ENCODE measurements at regions not wholly inside any gene's neighbourhood (a gene's known extent, or its start where the extent isn't known, plus 50 kb on each side); places are given as distances from the start of the nearest gene placed in this dataset.

- no peak for FAIRE-seq
These were observed 732.3 kb downstream of the FGF9 start for GRCh38 chr13:22403144-22403543.

GRCh38 chr13:22405891-22406290 is 735.0 kb downstream of the FGF9 start:
- DNase-seq (ENCODE audit: low spot score): no peak
- no peak for FAIRE-seq

More at GRCh38 chr13:22403144-22403543, 732.3 kb downstream of the FGF9 start:
- no peak for DNase-seq (ENCODE audit: low spot score)

DNA sequence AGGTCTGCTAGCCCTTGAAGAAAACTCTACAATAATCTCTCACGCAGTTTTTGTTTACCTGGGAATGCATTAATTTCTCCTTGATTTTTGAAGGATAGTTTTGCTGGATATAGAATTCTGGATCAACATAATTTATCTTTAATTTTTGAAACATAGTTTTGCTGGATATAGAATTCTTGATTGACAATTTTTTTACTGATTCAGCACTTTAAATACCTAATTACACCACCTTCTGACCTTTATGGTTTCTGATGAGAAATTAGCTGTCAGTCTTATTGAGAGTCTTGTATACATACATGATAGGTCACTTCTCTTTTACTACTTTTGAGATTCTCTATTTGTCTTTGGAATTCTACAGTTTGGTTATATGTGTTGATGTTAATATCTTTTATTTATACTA is 741.6 kb downstream of the FGF9 start:
- DNase-seq (ENCODE audit: low spot score) (no peak), FAIRE-seq (no peak)

DNA sequence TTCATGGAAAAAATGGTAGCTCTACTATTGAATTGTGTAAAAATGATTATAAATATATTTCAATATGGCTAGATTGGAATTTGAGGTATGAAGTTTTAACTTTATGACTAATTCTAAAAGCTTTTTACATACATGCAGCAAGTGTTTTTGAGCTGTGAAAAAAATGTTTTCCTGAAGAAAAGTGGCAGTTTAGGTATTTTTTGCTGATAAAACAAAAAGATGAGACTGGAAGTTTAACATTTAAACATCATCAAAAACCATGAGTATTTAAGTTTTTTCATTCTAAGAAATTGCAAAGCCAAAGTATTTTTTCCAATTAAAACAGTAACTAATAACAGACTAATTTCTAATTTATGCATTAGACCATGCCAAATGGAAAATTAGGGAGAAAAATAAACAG is 751.1 kb downstream of the FGF9 start:
- DNase-seq (ENCODE audit: low spot score) (no peak), FAIRE-seq (no peak)

GRCh38 chr13:22422712-22423111 is 751.8 kb downstream of the FGF9 start:
- FAIRE-seq (no peak), DNase-seq (ENCODE audit: low spot score) (no peak)

- no peak for DNase-seq (ENCODE audit: low spot score)
- no peak for FAIRE-seq
These were observed 752.4 kb downstream of the FGF9 start for GRCh38 chr13:22423261-22423660.

- no peak for FAIRE-seq
- DNase-seq (ENCODE audit: low spot score): no peak
These were observed 754.2 kb downstream of the FGF9 start for GRCh38 chr13:22425087-22425486.

GRCh38 chr13:22427066-22427465 is 753.7 kb upstream of the SGCG start:
- DNase-seq (ENCODE audit: low spot score): no peak
- FAIRE-seq: no peak

DNA sequence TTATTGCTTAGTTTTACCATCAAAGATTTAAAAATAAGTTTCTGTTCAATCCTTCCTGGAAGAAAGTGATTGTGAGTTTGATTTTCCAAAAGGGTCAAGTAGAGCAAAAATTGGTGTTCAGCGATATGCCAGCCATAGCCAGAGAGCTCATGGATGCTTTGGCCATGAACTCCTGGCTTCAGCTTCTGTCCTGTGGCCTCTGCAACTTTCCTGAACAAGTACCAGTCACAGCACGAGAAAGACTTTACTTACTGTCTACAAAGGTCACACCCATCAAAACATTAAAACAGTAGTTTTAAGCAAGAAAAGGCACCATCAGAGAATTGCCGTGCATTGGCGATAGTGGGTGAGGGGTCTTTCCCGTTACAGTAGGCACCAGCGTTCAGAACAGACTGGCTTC is 753.0 kb upstream of the SGCG start:
- FAIRE-seq (no peak), DNase-seq (ENCODE audit: low spot score) (no peak)

- FAIRE-seq: no peak
- no peak for DNase-seq (ENCODE audit: low spot score)
These were observed 752.5 kb upstream of the SGCG start for GRCh38 chr13:22428188-22428828.

DNA sequence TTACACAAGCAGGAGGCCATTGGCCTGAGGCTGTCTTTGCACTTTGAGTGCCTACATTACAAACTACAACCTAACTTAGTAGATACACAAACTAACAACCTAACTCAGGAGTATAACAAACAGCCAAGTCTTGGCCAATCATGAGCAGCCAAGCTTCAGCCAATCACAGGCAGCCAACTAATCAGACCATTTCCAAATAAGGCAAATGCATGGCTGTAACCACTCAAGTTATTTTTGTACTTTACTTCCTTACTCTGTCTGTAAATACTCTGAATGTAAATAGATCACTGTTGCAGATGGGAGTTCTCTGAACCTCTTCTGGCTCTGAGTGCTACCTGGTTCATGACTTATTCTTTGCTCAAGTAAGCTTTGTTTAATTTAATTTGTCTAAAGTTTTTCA is 748.1 kb upstream of the SGCG start:
- FAIRE-seq: no peak

DNA sequence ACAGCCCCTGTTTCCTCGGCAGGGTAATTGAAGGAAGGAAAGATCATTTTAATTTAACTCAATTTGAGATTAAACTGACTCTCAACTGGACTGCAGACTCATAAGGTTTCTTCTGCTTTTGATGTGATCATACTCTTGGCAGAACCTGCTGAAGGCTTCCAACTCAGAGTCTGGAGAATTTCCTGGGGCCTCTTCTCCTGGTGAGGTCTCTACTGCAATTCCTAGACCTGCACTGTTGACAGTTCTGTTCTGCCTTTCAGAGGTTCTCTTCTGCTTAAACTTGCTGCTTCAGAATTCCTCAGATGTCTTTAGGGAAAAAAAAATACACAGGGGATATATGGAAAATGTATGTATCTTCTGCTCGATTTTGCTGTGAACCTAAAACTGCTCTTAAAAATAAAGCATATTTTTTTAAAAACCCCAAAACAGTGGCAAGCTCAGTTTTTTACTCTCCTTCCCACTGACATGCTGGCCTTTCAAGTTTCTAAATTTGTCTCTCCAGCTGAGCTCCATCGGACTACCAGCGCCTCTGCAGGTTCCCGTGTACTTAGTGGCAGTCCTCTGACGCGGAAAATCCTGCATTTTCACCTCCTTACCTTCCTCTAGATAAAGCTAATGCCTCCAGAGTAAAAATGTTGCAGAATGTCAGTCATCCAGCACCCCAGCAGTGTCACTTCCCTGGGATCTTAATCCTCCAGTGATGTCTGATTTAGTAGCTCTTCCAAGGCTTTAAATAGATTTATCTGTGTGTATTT is 733.5 kb upstream of the SGCG start:
- DNase-seq (ENCODE audit: low spot score) (no peak), FAIRE-seq (no peak)

More for the DNA sequence above, 748.1 kb upstream of the SGCG start:
- no peak for DNase-seq (ENCODE audit: low spot score)

DNA sequence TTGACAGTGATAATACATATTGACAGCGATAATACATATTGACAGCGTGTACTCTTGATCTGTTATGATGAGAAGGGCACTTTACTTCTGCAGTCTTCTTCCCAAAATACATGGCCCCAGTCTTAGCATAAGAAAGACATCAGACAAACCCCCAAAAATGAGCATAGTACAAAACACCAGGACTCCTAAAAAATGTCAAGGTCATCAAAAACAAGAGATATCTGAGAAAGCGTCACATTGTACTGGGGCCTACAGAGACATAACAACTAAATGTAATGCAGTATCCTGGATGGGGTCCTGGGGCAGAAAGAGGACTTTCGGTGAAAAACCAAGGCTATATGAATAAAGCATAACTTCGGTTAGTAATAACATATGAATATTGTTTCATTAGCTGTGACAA is 731.5 kb upstream of the SGCG start:
- FAIRE-seq (no peak), DNase-seq (ENCODE audit: low spot score) (no peak)

DNA sequence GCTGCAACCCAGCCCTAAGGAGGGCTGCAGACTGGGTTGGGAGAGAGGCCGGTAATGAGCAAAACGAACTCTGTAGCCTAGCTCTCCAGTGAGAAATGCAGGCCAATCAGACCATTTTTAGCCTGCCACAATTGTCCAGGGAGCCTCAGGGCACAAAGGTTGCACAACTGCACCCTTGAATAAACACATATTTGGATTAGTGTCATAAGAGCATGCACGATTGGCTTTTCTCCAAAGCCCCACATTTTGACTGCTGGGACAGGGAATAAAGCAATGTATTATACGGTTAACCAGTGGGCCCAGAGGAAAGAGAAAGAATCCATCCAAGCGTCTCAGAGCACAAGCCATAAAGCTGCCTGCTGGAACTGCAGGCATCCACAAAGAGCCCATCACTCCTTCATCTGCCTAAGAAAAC is 729.4 kb upstream of the SGCG start:
- FAIRE-seq (no peak), DNase-seq (ENCODE audit: low spot score) (no peak)

DNA sequence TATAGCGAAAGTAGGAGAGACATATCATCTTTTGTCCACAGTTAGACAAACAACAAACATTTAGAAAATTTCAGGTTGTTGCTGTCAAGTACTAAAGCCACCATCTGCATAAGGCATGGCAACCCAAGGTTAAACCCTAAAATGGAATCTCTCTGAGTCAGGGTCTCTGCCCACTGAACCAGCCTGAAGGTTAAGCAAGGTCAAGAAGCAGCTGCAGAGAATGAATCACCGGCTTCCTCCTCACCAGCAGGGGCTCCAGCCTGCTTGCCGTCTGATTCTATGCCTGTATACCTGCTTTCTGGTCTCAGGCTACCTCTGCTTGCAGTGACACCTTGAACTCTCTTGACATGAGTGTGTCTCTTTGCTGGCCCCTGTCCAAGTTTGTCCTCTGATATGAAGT is 726.2 kb upstream of the SGCG start:
- no peak for DNase-seq (ENCODE audit: low spot score)

GRCh38 chr13:22455036-22455435 is 725.7 kb upstream of the SGCG start:
- DNase-seq (ENCODE audit: low spot score): no peak
- no peak for FAIRE-seq

More for the DNA sequence above, 726.2 kb upstream of the SGCG start:
- FAIRE-seq: no peak

DNA sequence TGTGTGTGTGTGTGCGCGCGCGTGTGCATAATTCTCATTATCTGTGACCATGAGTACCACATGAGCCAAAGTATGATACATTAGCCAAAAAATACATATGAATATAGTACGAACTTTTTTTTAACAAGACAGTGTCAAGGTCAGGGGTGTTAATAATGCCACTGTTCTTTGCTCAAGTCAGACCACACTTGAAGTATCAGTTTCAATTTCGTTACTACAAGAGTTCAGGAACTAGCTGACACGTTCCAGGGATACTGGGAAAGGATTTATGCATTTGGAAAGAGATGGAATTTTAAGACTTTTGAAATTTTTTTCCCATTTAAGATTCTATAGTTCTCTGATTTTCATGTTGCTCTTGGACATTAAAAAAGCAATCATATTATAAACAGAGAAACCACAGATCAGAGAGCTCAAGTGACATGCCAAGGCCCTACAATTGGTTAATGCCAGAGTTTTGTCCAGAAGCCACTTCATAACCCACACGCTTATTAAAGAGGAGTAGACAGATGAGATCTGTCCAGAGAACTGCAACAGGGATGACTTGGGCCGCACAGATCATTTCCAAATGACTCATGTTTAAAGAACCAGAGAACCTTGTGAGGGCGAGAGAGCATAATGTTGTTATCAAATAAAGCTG is 718.8 kb upstream of the SGCG start:
- FAIRE-seq: no peak
- DNase-seq (ENCODE audit: low spot score): no peak

DNA sequence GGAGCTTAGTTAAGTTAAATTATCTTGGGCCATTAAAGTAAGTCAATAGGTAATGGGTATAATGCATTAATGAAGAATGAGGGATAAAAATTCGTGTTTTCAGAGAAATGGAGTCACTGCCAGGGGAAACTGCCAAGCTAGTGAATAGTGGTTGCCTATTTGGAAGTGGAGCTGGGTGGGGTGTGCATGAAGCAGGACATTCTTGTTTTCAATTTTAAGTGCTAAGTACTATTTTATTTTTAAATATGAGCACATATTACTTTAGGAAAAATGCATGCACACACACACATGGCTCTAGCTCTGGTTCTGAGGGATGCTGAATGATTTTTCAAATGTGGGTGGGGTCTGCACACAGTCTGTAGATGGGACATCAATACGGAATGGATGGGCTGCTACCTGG is 717.7 kb upstream of the SGCG start:
- no peak for DNase-seq (ENCODE audit: low spot score)
- no peak for FAIRE-seq

DNA sequence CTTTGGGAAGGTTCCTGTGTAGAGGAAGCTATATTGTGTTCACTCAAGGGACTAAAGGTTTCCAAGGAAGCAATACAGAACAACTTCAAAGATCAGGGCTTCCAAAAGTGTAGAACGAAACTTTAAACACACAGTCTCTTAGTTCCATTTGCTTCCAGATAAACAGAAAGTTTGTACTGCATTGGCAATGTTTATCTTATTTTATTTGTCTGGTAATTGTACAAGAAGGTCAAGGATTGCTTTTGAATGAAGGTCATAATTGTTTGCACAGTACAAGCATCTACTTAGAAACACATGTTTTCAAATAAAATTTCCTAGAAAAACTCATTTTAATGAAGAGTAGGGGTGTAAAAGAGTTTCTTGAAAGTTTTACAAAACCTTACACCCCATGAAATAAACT is 712.7 kb upstream of the SGCG start:
- DNase-seq (ENCODE audit: low spot score): no peak
- FAIRE-seq: no peak

DNA sequence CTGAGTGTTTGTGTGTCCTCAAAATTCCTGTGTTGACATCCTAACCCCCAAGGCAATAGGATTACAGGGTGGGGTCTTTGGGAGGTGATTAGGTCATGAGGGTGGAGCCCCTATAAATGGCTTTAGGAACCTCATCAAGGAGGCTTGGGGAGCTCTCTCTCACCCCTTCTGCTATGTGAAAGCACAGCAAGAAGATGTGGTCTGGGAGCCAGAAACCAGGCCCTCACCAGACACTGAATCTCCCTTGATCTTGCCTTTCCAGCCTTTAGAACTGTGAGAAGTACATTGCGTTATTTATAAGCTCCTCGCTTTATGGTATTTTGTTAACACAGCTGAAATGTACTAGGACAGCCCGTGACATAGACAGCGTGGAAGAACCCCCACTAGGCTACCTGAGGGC is 712.0 kb upstream of the SGCG start:
- no peak for FAIRE-seq
- DNase-seq (ENCODE audit: low spot score): no peak

GRCh38 chr13:22469452-22469851 is 711.3 kb upstream of the SGCG start:
- no peak for FAIRE-seq
- no peak for DNase-seq (ENCODE audit: low spot score)

- FAIRE-seq (no peak), DNase-seq (ENCODE audit: low spot score) (no peak)
These were observed 710.7 kb upstream of the SGCG start for GRCh38 chr13:22470075-22470474.
